ENCODE measurements at regions not wholly inside any gene's neighbourhood (a gene's known extent, or its start where the extent isn't known, plus 50 kb on each side); places are given as distances from the start of the nearest gene placed in this dataset.

DNA sequence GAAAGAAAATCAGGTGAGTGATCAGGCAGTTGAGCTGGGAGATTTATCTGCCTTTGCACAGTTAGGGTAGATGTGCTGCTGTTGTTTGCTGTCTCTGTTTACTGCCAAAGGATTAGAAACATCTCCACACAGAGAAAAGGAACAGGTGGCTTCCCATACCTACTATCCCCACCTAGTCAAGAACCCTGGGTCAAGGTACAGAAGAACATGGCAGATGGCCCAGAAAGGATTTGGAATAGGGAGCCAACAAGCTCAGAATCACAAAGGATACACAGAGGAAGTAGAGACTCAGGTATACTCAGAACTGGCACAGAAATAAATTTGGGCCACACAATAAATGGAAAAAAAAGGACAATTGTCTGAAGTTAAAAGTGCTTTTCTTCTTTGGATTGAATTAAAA, 64.3 kb downstream of the TIGD2 start:
- POLR2A ChIA-PET, result no interaction called here

DNA sequence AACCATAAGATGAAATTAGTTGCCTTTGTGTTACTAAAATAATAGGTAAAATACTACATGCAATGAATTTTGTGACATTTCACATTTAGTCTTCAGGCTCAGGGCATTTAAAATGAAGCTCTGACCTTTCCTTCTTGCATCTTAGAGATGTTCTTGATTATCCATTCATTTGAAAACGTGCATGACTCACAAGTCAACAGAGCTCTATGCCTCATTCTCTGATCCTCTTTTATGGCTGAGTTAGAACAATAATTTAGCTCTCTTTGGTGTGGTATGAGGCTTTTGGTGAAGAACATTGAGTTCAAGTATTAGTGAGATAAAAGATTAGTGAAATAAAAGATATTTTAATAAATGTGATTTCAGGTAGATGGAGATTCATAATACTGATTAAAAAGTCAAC, 66.5 kb downstream of the TIGD2 start:
- ChIA-PET POLR2A (no interaction called here), CTCF (interaction anchor here (0.7 to 0.8 kb wide), 2 partner anchors 18 to 29 kb away, joined by 3 read pairs; no protein-coding TSS in a partner anchor)
- no peak for DNase-seq (ENCODE audit: low read depth, low spot score)
- Histone ChIP-seq H3K9me3 (ENCODE audit: control insufficient read depth, insufficient read depth, low read length) (no peaks in the 10 kb centered on the region), H3K27ac (ENCODE audit: low read depth, low read length) (no peak overlapping the region), H3K27me3 (ENCODE audit: control insufficient read depth, insufficient read depth, low read length) (peaks cover 2% of the 10 kb centered on the region), H3K4me3 (ENCODE audit: low read depth, low read length) (no peak overlapping the region)
- TF ChIP-seq, protein P1, sequence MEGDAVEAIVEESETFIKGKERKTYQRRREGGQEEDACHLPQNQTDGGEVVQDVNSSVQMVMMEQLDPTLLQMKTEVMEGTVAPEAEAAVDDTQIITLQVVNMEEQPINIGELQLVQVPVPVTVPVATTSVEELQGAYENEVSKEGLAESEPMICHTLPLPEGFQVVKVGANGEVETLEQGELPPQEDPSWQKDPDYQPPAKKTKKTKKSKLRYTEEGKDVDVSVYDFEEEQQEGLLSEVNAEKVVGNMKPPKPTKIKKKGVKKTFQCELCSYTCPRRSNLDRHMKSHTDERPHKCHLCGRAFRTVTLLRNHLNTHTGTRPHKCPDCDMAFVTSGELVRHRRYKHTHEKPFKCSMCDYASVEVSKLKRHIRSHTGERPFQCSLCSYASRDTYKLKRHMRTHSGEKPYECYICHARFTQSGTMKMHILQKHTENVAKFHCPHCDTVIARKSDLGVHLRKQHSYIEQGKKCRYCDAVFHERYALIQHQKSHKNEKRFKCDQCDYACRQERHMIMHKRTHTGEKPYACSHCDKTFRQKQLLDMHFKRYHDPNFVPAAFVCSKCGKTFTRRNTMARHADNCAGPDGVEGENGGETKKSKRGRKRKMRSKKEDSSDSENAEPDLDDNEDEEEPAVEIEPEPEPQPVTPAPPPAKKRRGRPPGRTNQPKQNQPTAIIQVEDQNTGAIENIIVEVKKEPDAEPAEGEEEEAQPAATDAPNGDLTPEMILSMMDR (IDR thresholded peaks at IDR 0.05; ENCODE audit: low read depth, low read length), result no peak

More for the DNA sequence above, 64.3 kb downstream of the TIGD2 start:
- CTCF ChIA-PET, result interaction anchor here (1.2 kb wide), 1 partner anchor 50 kb away, joined by 3 read pairs; no protein-coding TSS in a partner anchor
- peaks cover 2% of the 10 kb centered on the region for H3K27me3 ChIP-seq (ENCODE audit: control insufficient read depth, insufficient read depth, low read length)
- TF ChIP-seq, protein P1 (IDR thresholded peaks at IDR 0.05; ENCODE audit: low read depth, low read length), result no peak
- no peak for DNase-seq (ENCODE audit: low read depth, low spot score)
- no peaks in the 10 kb centered on the region for H3K9me3 ChIP-seq (ENCODE audit: control insufficient read depth, insufficient read depth, low read length)
- H3K4me3 ChIP-seq (ENCODE audit: low read depth, low read length), result no peak overlapping the region
- H3K27ac ChIP-seq (ENCODE audit: low read depth, low read length), result no peak overlapping the region

DNA sequence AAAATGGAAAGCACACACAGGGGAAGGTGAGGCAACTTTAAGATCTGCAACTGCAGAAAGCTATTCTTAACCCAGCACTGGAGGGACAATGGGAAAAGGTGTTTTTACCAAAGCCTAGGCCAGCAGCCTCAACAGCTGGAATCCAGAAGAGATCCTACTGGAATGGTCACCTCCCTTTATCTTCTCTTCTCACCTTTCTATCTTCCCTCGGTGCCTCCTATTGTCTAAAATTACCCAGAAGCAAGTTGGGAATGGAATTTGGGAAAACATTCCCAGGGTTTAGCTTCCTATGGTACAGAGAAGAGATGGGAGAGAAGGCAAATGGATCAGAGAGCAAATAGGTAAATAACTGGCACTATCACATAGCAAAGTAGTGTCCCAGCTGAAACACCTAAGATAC, 73.1 kb downstream of the TIGD2 start:
- POLR2A ChIA-PET, result no interaction called here
- TF ChIP-seq, protein P1 (IDR thresholded peaks at IDR 0.05; ENCODE audit: low read depth, low read length), result no peak
- no peaks in the 10 kb centered on the region for H3K9me3 ChIP-seq (ENCODE audit: control insufficient read depth, insufficient read depth, low read length)
- CTCF ChIA-PET, result no interaction called here
- H3K27me3 ChIP-seq (ENCODE audit: control insufficient read depth, insufficient read depth, low read length), result peaks cover 3% of the 10 kb centered on the region
- H3K27ac ChIP-seq (ENCODE audit: low read depth, low read length), result no peak overlapping the region
- DNase-seq (ENCODE audit: low read depth, low spot score), result no peak
- no peak overlapping the region for H3K4me3 ChIP-seq (ENCODE audit: low read depth, low read length)
